Activated CD4-positive, alpha-beta T cell treated with anti-CD3 and anti-CD28 coated beads, Interleukin-2, Interleukin-4, amounts not matched to agents 100 ng/mL and 50 ng/mL, durations not matched to agents 16 hours and 8 hours (primary cell): ENCODE measurements at regions not wholly inside any gene's neighbourhood (a gene's known extent, or its start where the extent isn't known, plus 50 kb on each side); places are given as distances from the start of the nearest gene placed in this dataset.
A peak's percentile ranks its signal among the peaks of the same experiment; 100 is the strongest.

ENCODE experiments used
- DNase-seq: peaks from one replicate; pipeline ENCODE4 v3.0.0-alpha.2; 2020; ENCODE audit warnings: low spot score

GRCh38 chr5:175034924-175035323, 310.5 kb downstream of the MSX2 start:
- DNase-seq = no peak

- no peak for DNase-seq
These were observed 308.4 kb downstream of the MSX2 start for GRCh38 chr5:175032741-175033151.

- DNase-seq = no peak
These were observed 307.6 kb downstream of the MSX2 start for GRCh38 chr5:175032013-175032412.

GRCh38 chr5:175027390-175027789, 303.0 kb downstream of the MSX2 start:
- DNase-seq = no peak

- DNase-seq = no peak
These were observed 300.7 kb downstream of the MSX2 start for GRCh38 chr5:175025077-175025476.

GRCh38 chr5:175021841-175022625, 297.7 kb downstream of the MSX2 start:
- no peak for DNase-seq

- DNase-seq = no peak
These were observed 296.9 kb downstream of the MSX2 start for GRCh38 chr5:175021321-175021720.

GRCh38 chr5:175015028-175015685, 290.8 kb downstream of the MSX2 start:
- DNase-seq = no peak

- no peak for DNase-seq
These were observed 288.9 kb downstream of the MSX2 start for GRCh38 chr5:175013251-175013650.

GRCh38 chr5:175012267-175012666, 287.9 kb downstream of the MSX2 start:
- no peak for DNase-seq

- no peak for DNase-seq
These were observed 279.1 kb downstream of the MSX2 start for GRCh38 chr5:175003531-175003930.

- no peak for DNase-seq
These were observed 277.7 kb downstream of the MSX2 start for GRCh38 chr5:175001876-175002645.

- no peak for DNase-seq
These were observed 276.9 kb downstream of the MSX2 start for GRCh38 chr5:175001311-175001710.

GRCh38 chr5:174999581-174999980, 275.2 kb downstream of the MSX2 start:
- no peak for DNase-seq

- peak; percentile 0 for DNase-seq
These were observed 273.8 kb downstream of the MSX2 start for GRCh38 chr5:174998131-174998730.

- DNase-seq = no peak
These were observed 273.3 kb downstream of the MSX2 start for GRCh38 chr5:174997688-174998087.

GRCh38 chr5:174996941-174997340, 272.6 kb downstream of the MSX2 start:
- no peak for DNase-seq

GRCh38 chr5:174995827-174996226, 271.4 kb downstream of the MSX2 start:
- DNase-seq = no peak

GRCh38 chr5:174991847-174992246, 267.5 kb downstream of the MSX2 start:
- DNase-seq = no peak

GRCh38 chr5:174990909-174991308, 266.5 kb downstream of the MSX2 start:
- DNase-seq = no peak

GRCh38 chr5:174987443-174988012, 263.1 kb downstream of the MSX2 start:
- no peak for DNase-seq

GRCh38 chr5:174984863-174985262, 260.5 kb downstream of the MSX2 start:
- no peak for DNase-seq
